ENCODE measurements at regions not wholly inside any gene's neighbourhood (a gene's known extent, or its start where the extent isn't known, plus 50 kb on each side); places are given as distances from the start of the nearest gene placed in this dataset.

- Histone ChIP-seq H3K9me3 (ENCODE audit: control insufficient read depth, low read depth, low read length) (no peaks in the 10 kb centered on the region), H4K20me1 (ENCODE audit: control insufficient read depth, extremely low read depth, insufficient read depth, low read length) (no peaks in the 10 kb centered on the region), H3K27me3 (ENCODE audit: control insufficient read depth, extremely low read depth, insufficient read depth, low read length) (no peaks in the 10 kb centered on the region), H3K4me1 (ENCODE audit: control insufficient read depth, extremely low read depth, insufficient read depth, low read length) (peaks cover 7% of the 10 kb centered on the region), H2AFZ (ENCODE audit: control insufficient read depth, low read length) (no peak overlapping the region), H3K36me3 (ENCODE audit: control insufficient read depth in 2 of 2, extremely low read depth in 1 of 2, insufficient read depth in 2 of 2, low read length in 2 of 2) (no peaks in the 10 kb centered on the region), H3K4me3 (ENCODE audit: control insufficient read depth in 2 of 3, extremely low read depth in 1 of 3, insufficient read depth in 2 of 3, low read depth in 1 of 3, low read length in 3 of 3) (no peak overlapping the region), H3K9me1 (ENCODE audit: control insufficient read depth, extremely low read depth, insufficient read depth, low read length) (no peaks in the 10 kb centered on the region), H3K27ac (ENCODE audit: control insufficient read depth, insufficient read depth, low read length) (no peak overlapping the region), H3K4me2 (ENCODE audit: control insufficient read depth, extremely low read depth, insufficient read depth, low read depth, low read length) (no peak overlapping the region), H3K79me2 (ENCODE audit: control insufficient read depth, insufficient read depth, low read length) (no peaks in the 10 kb centered on the region), H3K9ac (ENCODE audit: control insufficient read depth, extremely low read depth, insufficient read depth, low read length) (no peak overlapping the region)
- DNase-seq (ENCODE audit: low read depth, low spot score) (no peak), FAIRE-seq (no peak)
- dilution Hi-C loops (cut with MboI; ENCODE audit: extremely low pct_ligation_motif_present, low sequenced_read_pairs) = no loop called here
- no peak for TF ChIP-seq EZH2 (IDR thresholded peaks at IDR 0.05; ENCODE audit: low read length)
- TF ChIP-seq CTCF (optimal IDR thresholded peaks at IDR 0.05 in 1 of 3, IDR thresholded peaks at IDR 0.05 in 1 of 3, conservative IDR thresholded peaks at IDR 0.05 in 1 of 3; ENCODE audit: extremely low read depth in 1 of 3, insufficient read depth in 2 of 3, low read length in 3 of 3) = no peak
Observed at GRCh38 chr3:151541178-151541577, 80.3 kb upstream of the IGSF10 start.

GRCh38 chr3:151539599-151539998 lies 78.7 kb upstream of the IGSF10 start:
- no peak for DNase-seq (ENCODE audit: low read depth, low spot score)
- dilution Hi-C loops (cut with MboI; ENCODE audit: extremely low pct_ligation_motif_present, low sequenced_read_pairs) = no loop called here
- H3K27ac ChIP-seq (ENCODE audit: control insufficient read depth, insufficient read depth, low read length) = no peak overlapping the region

More at GRCh38 chr3:151539599-151539998, 78.7 kb upstream of the IGSF10 start:
- H3K27me3 ChIP-seq (ENCODE audit: control insufficient read depth, extremely low read depth, insufficient read depth, low read length) = no peaks in the 10 kb centered on the region
- peaks cover 7% of the 10 kb centered on the region for H3K4me1 ChIP-seq (ENCODE audit: control insufficient read depth, extremely low read depth, insufficient read depth, low read length)
- no peaks in the 10 kb centered on the region for H3K79me2 ChIP-seq (ENCODE audit: control insufficient read depth, insufficient read depth, low read length)
- H4K20me1 ChIP-seq (ENCODE audit: control insufficient read depth, extremely low read depth, insufficient read depth, low read length) = no peaks in the 10 kb centered on the region
- no peaks in the 10 kb centered on the region for H3K9me3 ChIP-seq (ENCODE audit: control insufficient read depth, low read depth, low read length)
- H3K4me2 ChIP-seq (ENCODE audit: control insufficient read depth, extremely low read depth, insufficient read depth, low read depth, low read length) = no peak overlapping the region
- no peak overlapping the region for H3K9ac ChIP-seq (ENCODE audit: control insufficient read depth, extremely low read depth, insufficient read depth, low read length)
- no peaks in the 10 kb centered on the region for H3K9me1 ChIP-seq (ENCODE audit: control insufficient read depth, extremely low read depth, insufficient read depth, low read length)
- no peak for FAIRE-seq
- no peak overlapping the region for H3K4me3 ChIP-seq (ENCODE audit: control insufficient read depth in 2 of 3, extremely low read depth in 1 of 3, insufficient read depth in 2 of 3, low read depth in 1 of 3, low read length in 3 of 3)
- TF ChIP-seq CTCF (optimal IDR thresholded peaks at IDR 0.05 in 1 of 3, IDR thresholded peaks at IDR 0.05 in 1 of 3, conservative IDR thresholded peaks at IDR 0.05 in 1 of 3; ENCODE audit: extremely low read depth in 1 of 3, insufficient read depth in 2 of 3, low read length in 3 of 3) = no peak
- TF ChIP-seq EZH2 (IDR thresholded peaks at IDR 0.05; ENCODE audit: low read length) = no peak
- no peak overlapping the region for H2AFZ ChIP-seq (ENCODE audit: control insufficient read depth, low read length)
- no peaks in the 10 kb centered on the region for H3K36me3 ChIP-seq (ENCODE audit: control insufficient read depth in 2 of 2, extremely low read depth in 1 of 2, insufficient read depth in 2 of 2, low read length in 2 of 2)
